ENCODE measurements at regions not wholly inside any gene's neighbourhood (a gene's known extent, or its start where the extent isn't known, plus 50 kb on each side); places are given as distances from the start of the nearest gene placed in this dataset.

GRCh38 chrX:115892787-115893671 is 277.5 kb upstream of the AGTR2 start:
- TF ChIP-seq GATA3 (IDR thresholded peaks at IDR 0.05; ENCODE audit: low read depth, low read length) = no peak
- TF ChIP-seq GATA2 (IDR thresholded peaks at IDR 0.05; ENCODE audit: low read depth, low read length) = peak; percentile 86
